ENCODE measurements at regions not wholly inside any gene's neighbourhood (a gene's known extent, or its start where the extent isn't known, plus 50 kb on each side); places are given as distances from the start of the nearest gene placed in this dataset.
"Not testable (repeated sequence)": the region's sequence is repeated elsewhere in the genome, so short reads cannot be mapped to it uniquely, and the experiment has no call there.

DNA sequence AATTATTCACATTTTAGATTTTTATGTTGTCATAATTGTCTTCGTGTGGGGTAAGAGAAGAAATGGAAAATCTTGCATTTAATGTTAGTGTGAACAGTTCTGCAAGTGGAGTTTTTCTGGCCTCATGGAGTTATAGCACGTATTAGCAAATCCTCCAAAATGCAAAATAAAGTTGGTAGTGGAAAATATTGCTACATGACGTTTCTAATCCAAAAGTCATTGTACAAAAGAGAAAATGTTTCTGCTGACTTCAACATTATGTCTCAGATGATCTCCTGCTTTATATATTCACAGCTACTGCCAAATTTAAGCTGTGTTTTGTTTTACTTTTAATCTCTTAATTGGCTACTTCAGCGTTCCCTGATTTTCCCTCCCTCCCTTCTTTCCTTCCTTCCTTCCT lies 1804.0 kb upstream of the RAG2 start:
- DNase-seq = no peak

DNA sequence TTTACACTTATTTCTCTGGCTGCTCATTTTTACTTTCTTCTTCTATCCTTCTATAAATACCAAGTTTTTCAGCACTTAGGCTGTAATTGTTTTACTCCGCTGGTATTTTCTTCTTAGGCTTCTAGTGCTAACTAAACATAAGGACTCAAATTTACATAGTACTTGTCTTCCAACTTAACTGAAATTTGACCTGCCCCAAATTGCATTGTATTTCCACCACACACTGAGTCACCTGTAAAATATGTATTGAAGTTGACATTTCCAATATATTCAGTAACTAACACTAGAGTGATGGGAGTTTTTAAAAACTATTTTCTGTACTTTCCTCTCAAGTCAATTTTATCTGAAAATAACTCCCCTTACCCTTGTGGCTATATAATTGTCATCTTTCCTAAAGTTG lies 1794.1 kb upstream of the RAG2 start:
- DNase-seq = no peak

DNA sequence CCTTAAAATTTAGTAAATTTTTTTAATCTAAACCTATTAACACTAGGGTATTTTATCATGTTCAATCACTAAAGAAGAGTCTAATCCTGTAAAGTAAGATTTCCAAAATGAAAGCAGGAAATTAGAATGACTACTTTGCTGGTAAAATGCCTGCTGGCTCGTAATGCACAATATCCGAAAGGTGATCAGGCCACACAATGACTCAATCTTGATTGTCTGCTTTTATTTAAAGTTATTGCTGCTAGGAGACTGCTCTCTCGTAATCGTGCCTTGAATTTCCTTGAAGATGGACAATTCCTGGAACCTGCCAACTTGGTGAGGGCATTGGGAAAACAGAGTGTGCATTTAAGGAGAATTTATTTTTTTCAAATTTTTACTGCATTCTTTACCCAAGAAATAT lies 1786.5 kb upstream of the RAG2 start:
- DNase-seq = no peak

DNA sequence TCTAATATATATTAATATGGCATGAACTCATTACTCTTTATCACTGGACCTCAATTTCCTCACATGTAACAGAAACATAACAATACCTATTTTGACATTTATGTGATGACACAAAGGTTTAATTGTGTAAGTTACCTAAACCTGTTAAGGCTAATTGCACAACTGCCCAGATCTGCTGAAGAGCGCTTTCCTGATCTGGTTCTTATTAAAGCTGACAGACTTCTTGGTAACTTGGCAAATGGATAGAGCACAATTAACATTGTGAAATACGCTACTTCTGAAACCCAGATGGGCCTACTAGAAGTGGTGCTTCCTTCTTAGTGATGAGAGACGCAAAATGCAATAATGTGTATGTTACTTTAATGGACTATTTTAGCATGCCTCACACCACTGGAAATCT lies 1767.2 kb upstream of the RAG2 start:
- no peak for DNase-seq

GRCh38 chr11:38356255-38356654 lies 1758.2 kb upstream of the RAG2 start:
- DNase-seq = no peak

DNA sequence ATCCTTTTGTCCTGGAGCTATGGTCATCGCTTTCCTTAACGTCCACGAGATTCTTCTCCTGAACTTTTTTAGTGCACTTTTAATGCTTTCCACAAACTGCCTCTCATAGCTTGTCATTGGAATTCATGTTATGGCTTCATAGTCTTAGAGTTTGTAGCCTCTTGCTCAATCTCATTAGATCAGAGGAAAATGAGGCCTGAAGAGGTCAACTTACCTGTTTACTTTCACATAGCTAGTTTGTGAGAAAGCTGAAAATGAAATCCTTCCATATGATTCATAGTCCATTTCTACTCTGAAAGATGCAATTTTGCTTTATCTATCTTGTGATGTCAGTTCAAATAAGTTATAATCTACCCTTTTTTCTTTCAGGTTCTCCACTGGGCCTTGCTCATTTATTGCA lies 1747.2 kb upstream of the RAG2 start:
- DNase-seq = no peak

DNA sequence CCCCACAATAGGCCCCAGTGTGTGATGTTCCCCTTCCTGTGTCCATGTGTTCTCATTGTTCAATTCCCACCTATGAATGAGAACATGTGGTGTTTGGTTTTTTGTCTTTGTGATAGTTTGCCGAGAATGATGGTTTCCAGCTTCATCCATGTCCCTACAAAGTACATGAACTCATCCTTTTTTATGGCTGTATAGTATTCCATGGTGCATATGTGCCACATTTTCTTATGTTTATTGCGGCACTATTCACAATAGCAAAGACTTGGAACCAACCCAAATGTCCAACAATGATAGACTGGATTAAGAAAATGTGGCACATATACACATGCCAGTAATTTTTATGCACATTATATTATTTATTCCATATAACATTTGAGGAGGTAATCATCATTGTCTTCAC lies 1743.6 kb upstream of the RAG2 start:
- not testable (repeated sequence) for DNase-seq

DNA sequence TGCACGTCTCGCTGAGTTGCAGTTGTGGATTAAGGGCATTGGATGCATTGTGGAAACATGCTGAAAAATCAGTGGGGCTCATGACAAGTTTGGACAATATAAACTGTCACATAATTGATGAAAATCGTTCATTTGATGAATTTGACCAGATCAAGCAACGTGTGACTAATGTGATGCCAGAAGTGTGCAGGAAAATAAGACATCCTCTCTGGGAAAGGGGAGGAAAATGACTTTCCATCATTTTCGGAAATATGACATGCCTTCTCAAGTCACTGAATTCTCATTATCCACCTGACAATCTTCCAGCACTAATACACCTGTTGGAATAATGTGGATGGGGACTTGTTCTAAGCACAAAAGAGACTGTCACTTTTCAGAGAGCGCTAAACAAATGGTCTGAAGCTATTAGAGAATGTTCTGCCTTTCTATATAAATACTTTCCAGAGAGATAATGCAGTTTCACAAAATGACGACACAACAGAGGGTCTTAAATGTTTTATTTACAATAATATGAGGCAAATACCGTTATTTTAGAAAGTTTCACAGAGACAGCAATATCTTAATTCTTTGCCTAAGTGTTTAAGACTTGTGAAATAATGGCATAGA lies 1741.9 kb upstream of the RAG2 start:
- DNase-seq = no peak

DNA sequence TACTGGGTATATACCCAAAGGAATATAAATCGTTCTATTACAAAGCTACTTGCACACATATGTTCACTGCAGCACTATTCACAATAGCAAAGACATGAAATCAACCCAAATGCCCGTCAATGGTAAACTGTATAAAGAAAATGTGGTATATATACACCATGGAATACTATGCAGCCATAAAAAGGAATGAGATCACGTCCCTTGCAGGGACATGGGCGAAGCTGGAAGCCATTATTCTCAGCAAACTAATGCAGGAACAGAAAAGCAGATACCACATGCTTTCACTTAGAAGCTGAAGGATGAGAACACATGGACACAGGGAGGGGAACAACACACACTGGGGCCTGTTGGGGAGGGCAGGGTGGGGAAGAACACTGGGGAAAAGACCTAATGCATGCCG lies 1740.0 kb upstream of the RAG2 start:
- not testable (repeated sequence) for DNase-seq

DNA sequence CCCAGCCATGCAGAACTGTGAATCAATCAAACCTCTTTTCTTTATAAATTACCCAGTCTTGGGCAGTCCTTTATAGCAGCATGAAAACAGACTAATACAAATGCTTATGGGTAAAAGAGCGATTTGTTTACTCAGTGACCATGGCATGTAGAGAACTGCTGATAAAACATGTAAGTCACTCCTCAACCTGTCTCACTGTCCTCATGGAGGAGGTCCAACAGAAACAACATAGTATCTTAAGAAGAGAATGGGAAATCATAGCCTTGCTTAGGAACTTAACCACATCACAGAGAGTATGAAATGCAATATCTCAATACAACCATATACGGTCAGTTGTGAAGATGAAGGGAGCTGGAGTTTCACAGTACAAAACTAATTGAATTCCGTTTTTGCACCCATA lies 1734.0 kb upstream of the RAG2 start:
- DNase-seq = no peak

- DNase-seq = no peak
Observed at GRCh38 chr11:38330578-38330977, 1732.5 kb upstream of the RAG2 start.

DNA sequence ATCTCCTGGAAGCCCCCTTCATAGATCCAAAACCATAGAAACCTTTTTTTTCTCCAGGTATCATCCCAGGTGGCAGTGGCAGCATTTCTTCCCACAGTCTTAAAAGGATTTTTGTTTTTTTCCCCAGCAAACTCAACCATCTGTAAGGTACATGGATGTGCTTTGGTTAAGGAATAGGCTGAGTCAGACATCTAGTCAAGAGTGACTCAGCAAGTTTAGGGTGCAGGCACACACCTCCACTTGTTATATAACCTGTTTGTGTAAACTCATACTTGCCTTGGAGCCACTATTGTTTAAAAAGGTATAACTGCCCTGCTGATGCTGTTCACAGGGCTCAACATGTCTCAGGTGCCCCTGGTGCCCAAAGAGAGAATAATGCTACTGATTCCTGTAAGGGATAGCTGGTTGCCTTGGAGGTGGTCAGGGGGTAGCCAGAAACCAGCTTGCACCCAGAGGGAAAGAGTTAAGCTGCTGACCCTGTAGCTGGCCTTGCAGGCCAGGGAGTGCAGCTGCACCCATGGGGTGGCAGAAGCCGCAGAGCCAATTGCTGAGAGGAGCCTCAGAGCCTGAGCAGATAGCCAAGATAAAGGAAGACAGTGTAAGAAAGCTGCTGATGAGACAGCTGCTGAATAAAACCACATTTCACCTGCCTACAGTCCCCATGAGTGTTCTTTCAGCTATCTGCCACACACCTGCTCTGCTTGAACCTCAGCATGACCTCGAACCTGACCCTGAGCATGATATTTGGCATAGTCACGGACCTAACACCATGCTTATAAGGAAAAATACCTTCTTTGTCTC lies 1726.1 kb upstream of the RAG2 start:
- no peak for DNase-seq

DNA sequence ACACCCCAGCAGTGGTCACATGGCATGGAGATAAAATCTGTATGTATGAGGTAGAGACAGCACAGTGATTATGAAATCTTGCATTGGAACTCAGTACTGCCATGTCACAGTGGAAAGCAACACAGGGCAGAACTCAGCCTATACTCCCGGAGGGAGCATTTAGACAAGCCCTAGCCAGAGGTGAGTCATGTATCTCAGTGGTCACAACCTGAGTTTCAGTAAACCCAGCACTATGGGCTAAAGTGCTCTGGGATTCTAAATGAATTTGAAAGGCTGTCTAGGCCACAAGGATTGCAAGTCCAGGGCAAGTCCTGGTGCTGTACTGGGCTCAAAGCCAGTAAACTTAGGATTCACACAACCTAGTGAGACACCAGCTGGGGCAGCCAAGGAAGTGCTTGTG lies 1717.1 kb upstream of the RAG2 start:
- DNase-seq = no peak

GRCh38 chr11:38307455-38307854 lies 1709.4 kb upstream of the RAG2 start:
- DNase-seq = no peak

DNA sequence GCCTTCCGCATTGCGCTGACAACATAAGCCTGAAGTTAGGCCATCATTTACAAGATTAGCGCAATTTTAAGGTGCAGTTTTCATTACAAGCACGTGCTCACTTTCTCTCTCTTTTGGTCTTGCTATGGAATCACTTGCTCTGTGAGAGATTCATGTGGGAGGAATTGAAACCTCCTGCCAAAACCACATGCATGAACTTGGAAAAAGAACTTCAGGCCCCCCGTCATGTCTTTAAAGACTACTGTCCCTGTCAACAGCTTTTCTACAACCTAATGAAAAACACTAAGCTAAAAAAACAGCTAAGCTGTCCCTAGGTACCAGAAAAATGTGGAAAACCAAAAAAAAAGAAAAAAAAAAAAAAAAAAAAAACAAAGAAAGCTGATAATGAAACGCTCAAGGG lies 1707.6 kb upstream of the RAG2 start:
- no peak for DNase-seq

GRCh38 chr11:38304926-38305325 lies 1706.9 kb upstream of the RAG2 start:
- no peak for DNase-seq

- no peak for DNase-seq
Observed at GRCh38 chr11:38302564-38302963, 1704.5 kb upstream of the RAG2 start.

GRCh38 chr11:38300570-38300969 lies 1702.5 kb upstream of the RAG2 start:
- no peak for DNase-seq

DNA sequence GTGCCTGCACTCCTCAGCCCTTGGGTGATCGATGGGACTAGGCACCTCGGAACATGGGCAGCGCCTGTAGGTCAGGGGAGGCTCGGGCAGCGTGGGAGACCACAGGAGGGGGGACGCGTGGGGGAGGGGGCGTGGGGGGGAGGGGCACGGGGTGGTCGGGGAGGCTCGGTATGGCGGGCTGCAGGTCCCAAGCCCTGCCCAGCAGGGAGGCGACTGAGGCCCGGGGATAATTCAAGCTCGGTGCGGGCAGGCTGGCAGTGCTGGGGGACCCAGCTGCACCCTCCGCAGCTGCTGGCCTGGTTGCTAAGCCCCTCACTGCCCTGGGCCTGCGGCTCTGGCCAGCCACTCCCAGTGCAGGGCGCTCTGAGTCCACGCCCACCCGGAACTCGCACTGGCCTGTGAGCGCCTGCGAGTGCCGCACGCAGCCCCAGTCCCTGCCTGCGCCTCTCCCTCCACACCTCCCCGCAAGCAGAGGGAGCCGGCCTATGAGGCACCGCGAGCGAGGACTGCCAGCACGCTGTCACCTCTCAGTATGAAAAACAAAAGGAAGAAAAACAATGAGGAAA lies 1698.3 kb upstream of the RAG2 start:
- no peak for DNase-seq

GRCh38 chr11:38282718-38283117 lies 1684.7 kb upstream of the RAG2 start:
- DNase-seq = no peak

DNA sequence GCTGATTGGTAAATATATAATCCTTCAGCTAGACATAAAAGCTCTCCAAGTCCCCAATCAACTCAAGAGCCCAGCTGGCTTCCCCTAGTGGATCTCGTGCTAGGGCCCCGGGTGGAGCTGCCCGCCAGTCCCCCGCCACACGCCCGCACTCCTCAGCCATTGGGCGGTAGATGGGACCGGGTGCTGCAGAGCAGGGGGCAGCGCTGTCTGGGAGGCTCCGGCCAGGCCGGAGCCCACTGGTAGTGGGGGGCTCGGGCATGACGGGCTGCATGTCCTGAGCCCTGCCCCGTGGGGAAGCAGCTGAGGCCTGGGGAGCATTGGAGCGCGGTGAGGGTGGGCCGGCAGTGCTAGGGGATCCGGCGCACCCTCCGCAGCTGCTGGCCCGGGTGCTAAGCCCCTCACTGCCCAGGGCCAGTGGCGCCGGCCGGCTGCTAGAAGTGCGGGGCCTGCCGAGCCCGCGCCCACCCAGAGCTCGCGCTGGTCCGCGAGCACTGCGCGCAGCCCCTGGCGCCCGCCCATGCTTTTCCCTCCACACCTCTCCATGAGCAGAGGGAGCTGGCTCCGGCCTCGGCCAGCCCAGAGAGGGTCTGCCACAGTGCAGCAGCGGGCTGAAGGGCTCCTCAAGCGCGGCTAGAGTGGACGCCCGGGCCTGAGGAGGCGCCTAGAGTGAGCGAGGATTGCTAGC lies 1680.6 kb upstream of the RAG2 start:
- DNase-seq = no peak

GRCh38 chr11:38274031-38274430 lies 1676.0 kb upstream of the RAG2 start:
- no peak for DNase-seq

DNA sequence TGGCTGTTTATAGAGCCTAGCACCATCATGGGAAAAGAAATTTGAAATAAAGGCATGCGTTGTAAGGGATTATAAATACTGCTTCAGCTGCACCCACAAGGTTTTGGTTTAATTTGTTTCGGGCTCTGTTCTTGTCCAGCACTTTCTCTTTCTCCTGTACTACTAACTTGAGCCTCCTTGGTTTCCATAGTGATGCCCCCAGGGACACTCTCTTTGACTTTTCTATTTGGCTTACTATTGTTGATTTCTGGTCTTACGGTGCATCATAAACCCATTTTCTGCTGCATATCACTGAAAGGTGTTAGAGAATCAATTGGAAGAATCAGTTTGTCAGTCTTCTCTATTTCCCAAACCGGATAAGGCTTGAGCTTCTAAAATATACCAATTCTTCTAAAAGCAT lies 1674.3 kb upstream of the RAG2 start:
- no peak for DNase-seq

GRCh38 chr11:38266691-38267090 lies 1668.7 kb upstream of the RAG2 start:
- no peak for DNase-seq
